ENCODE measurements at regions not wholly inside any gene's neighbourhood (a gene's known extent, or its start where the extent isn't known, plus 50 kb on each side); places are given as distances from the start of the nearest gene placed in this dataset.

- Histone ChIP-seq H3K36me3 (replicated peaks in 1 of 2; ENCODE audit: control insufficient read depth in 1 of 2, insufficient read depth in 2 of 2, low read length in 1 of 2) (no peaks in the 10 kb centered on the region), H3K27me3 (ENCODE audit: insufficient read depth) (no peaks in the 10 kb centered on the region), H3K9me3 (no peaks in the 10 kb centered on the region), H4K20me1 (ENCODE audit: insufficient read depth) (no peaks in the 10 kb centered on the region), H3K4me2 (no peak overlapping the region), H3K4me1 (ENCODE audit: control insufficient read depth in 1 of 2, insufficient read depth in 2 of 2, low read depth in 1 of 2, low read length in 1 of 2) (peaks cover 0 to 4% of the 10 kb centered on the region in 2 experiments; a peak in 2 of 4 replicates), H3K79me2 (ENCODE audit: insufficient read depth) (no peaks in the 10 kb centered on the region), H3K9me2 (no peaks in the 10 kb centered on the region), H3K4me3 (ENCODE audit: low read depth in 2 of 2, low read length in 1 of 2) (no peak overlapping the region), H3K27ac (ENCODE audit: low read depth in 2 of 2, low read length in 1 of 2) (no peak overlapping the region), H3F3A (replicated peaks; ENCODE audit: insufficient read depth) (no peaks in the 10 kb centered on the region), H3K9ac (no peak overlapping the region), H2AFZ (ENCODE audit: low read depth) (no peak overlapping the region)
- ChIA-PET CTCF (no interaction called here), POLR2A (no interaction called here)
- DNase-seq = no peak
- TF ChIP-seq RAD21 (IDR thresholded peaks at IDR 0.05; ENCODE audit: low read length) = no peak
- no peak for TF ChIP-seq RFX5 (IDR thresholded peaks at IDR 0.05; ENCODE audit: low read length)
- no peak for TF ChIP-seq NFIC (IDR thresholded peaks at IDR 0.05; ENCODE audit: borderline replicate concordance)
- TF ChIP-seq USF2 (IDR thresholded peaks at IDR 0.05; ENCODE audit: borderline replicate concordance, low read depth, low read length) = no peak
- no peak for TF ChIP-seq CHD2 (IDR thresholded peaks at IDR 0.05; ENCODE audit: low read length, partially characterized antibody)
- TF ChIP-seq FOXJ3 (CRISPR knock-in tag; IDR thresholded peaks at IDR 0.05) = no peak
- 78% methylated on average over 6 of the region's 6 CpGs for WGBS (ENCODE audit: low lambda C conversion rate)
These were observed 121.1 kb upstream of the HDGFL1 start for GRCh38 chr6:22448291-22448711.

- Histone ChIP-seq H3K9me3 (no peaks in the 10 kb centered on the region; the same call in 1 of the 2 replicates), H3F3A (replicated peaks; ENCODE audit: insufficient read depth) (no peaks in the 10 kb centered on the region), H3K9me2 (0 out of 2 replicates have a peak, but pooled peaks cover 4% of the 10 kb centered on the region), H3K4me3 (ENCODE audit: low read depth in 2 of 2, low read length in 1 of 2) (no peak overlapping the region), H3K79me2 (ENCODE audit: insufficient read depth) (no peaks in the 10 kb centered on the region), H3K27me3 (ENCODE audit: insufficient read depth) (no peaks in the 10 kb centered on the region), H3K4me1 (ENCODE audit: control insufficient read depth in 1 of 2, insufficient read depth in 2 of 2, low read depth in 1 of 2, low read length in 1 of 2) (peaks cover 0 to 3% of the 10 kb centered on the region in 2 experiments; a peak in 2 of 4 replicates), H3K27ac (ENCODE audit: low read depth in 2 of 2, low read length in 1 of 2) (no peak overlapping the region), H3K4me2 (no peak overlapping the region), H3K9ac (no peak overlapping the region), H3K36me3 (replicated peaks in 1 of 2; ENCODE audit: control insufficient read depth in 1 of 2, insufficient read depth in 2 of 2, low read length in 1 of 2) (no peaks in the 10 kb centered on the region), H2AFZ (ENCODE audit: low read depth) (no peak overlapping the region), H4K20me1 (ENCODE audit: insufficient read depth) (no peaks in the 10 kb centered on the region)
- POLR2A ChIA-PET = no interaction called here
- CTCF ChIA-PET = no interaction called here
- TF ChIP-seq TAF1 (IDR thresholded peaks at IDR 0.05; ENCODE audit: borderline replicate concordance, low read depth, low read length) (no peak), ZBTB33 (IDR thresholded peaks at IDR 0.05; ENCODE audit: borderline replicate concordance, low read depth) (no peak), RFX5 (IDR thresholded peaks at IDR 0.05; ENCODE audit: low read length) (no peak), ELF1 (IDR thresholded peaks at IDR 0.05) (no peak), RCOR1 (IDR thresholded peaks at IDR 0.05; ENCODE audit: low read length) (no peak), GABPA (IDR thresholded peaks at IDR 0.05; ENCODE audit: low read depth) (no peak), SIN3A (IDR thresholded peaks at IDR 0.05; ENCODE audit: borderline replicate concordance, low read depth, low read length) (no peak), RAD21 (IDR thresholded peaks at IDR 0.05; ENCODE audit: low read length) (no peak), RXRA (IDR thresholded peaks at IDR 0.05; ENCODE audit: borderline replicate concordance, low read depth) (no peak), POLR2AphosphoS5 (IDR thresholded peaks at IDR 0.05; ENCODE audit: low read depth, low read length) (no peak), MEF2A (IDR thresholded peaks at IDR 0.05; ENCODE audit: borderline replicate concordance, low read depth) (no peak), SMC3 (IDR thresholded peaks at IDR 0.05; ENCODE audit: low read depth, low read length) (no peak), JUND (IDR thresholded peaks at IDR 0.05) (no peak), FOXM1 (IDR thresholded peaks at IDR 0.05; ENCODE audit: low read depth) (no peak), PBX3 (IDR thresholded peaks at IDR 0.05) (no peak)
- 83% methylated on average over 7 of the region's 7 CpGs for WGBS (ENCODE audit: low lambda C conversion rate)
- DNase-seq = no peak
These were observed 117.4 kb upstream of the HDGFL1 start for GRCh38 chr6:22451962-22452361.
